ENCODE measurements at regions not wholly inside any gene's neighbourhood (a gene's known extent, or its start where the extent isn't known, plus 50 kb on each side); places are given as distances from the start of the nearest gene placed in this dataset.

- no peak for DNase-seq (ENCODE audit: low read depth, low spot score)
- ATAC-seq, result no peak
- no TSS peak for BruUV-seq (replicated peaks)
- H3K27ac ChIP-seq (ENCODE audit: low read length), result no peak overlapping the region
- intact Hi-C loops (cut with micrococcal nuclease; ENCODE audit: unreplicated experiment) (no loop called here), in situ Hi-C loops (cut with HindIII; ENCODE audit: low pct_unique_long_range_greater_than_20kb, low sequenced_read_pairs) (no loop called here)
- no peak overlapping the region for H3K4me3 ChIP-seq (ENCODE audit: low read depth in 2 of 2, low read length in 2 of 2)
- H3K36me3 ChIP-seq (ENCODE audit: control insufficient read depth, insufficient read depth, low read length), result no peaks in the 10 kb centered on the region
- CTCF ChIA-PET, result no interaction called here
- no peaks in the 10 kb centered on the region for H3K4me1 ChIP-seq (ENCODE audit: control insufficient read depth, insufficient read depth, low read length)
- POLR2A ChIA-PET, result no interaction called here
- H3K27me3 ChIP-seq (ENCODE audit: control insufficient read depth, insufficient read depth, low read length), result no peaks in the 10 kb centered on the region
- TF ChIP-seq REST (IDR thresholded peaks at IDR 0.05; ENCODE audit: insufficient read depth in 1 of 2, low read depth in 2 of 2, low read length in 1 of 2) (no peak), CTCF (IDR thresholded peaks at IDR 0.05) (no peak), SIN3A (IDR thresholded peaks at IDR 0.05; ENCODE audit: borderline replicate concordance, insufficient read depth, low read depth, low read length) (no peak), TCF7L2 (IDR thresholded peaks at IDR 0.05; ENCODE audit: low read depth, low read length) (no peak), POLR2AphosphoS5 (IDR thresholded peaks at IDR 0.05; ENCODE audit: low read depth, low read length) (no peak)
- H3K9me3 ChIP-seq (ENCODE audit: control insufficient read depth, insufficient read depth, low read depth, low read length), result no peaks in the 10 kb centered on the region
Measured at GRCh38 chr18:45505497-45506206, 109.6 kb upstream of the SLC14A2 start.

- H3K36me3 ChIP-seq (ENCODE audit: control insufficient read depth, insufficient read depth, low read length), result no peaks in the 10 kb centered on the region
- H3K9me3 ChIP-seq (ENCODE audit: control insufficient read depth, insufficient read depth, low read depth, low read length), result no peaks in the 10 kb centered on the region
- H3K27ac ChIP-seq (ENCODE audit: low read length), result no peak overlapping the region
- ATAC-seq (no peak), DNase-seq (ENCODE audit: low read depth, low spot score) (no peak)
- intact Hi-C loops (cut with micrococcal nuclease; ENCODE audit: unreplicated experiment) (no loop called here), in situ Hi-C loops (cut with HindIII; ENCODE audit: low pct_unique_long_range_greater_than_20kb, low sequenced_read_pairs) (no loop called here)
- ChIA-PET POLR2A (no interaction called here), CTCF (no interaction called here)
- no peak for TF ChIP-seq POLR2AphosphoS5 (IDR thresholded peaks at IDR 0.05; ENCODE audit: low read depth, low read length)
- no peak for TF ChIP-seq TCF7L2 (IDR thresholded peaks at IDR 0.05; ENCODE audit: low read depth, low read length)
- TF ChIP-seq REST (IDR thresholded peaks at IDR 0.05; ENCODE audit: insufficient read depth in 1 of 2, low read depth in 2 of 2, low read length in 1 of 2), result no peak
- TF ChIP-seq CTCF (IDR thresholded peaks at IDR 0.05), result no peak
- no peak for TF ChIP-seq SIN3A (IDR thresholded peaks at IDR 0.05; ENCODE audit: borderline replicate concordance, insufficient read depth, low read depth, low read length)
- no peak overlapping the region for H3K4me3 ChIP-seq (ENCODE audit: low read depth in 2 of 2, low read length in 2 of 2)
- H3K27me3 ChIP-seq (ENCODE audit: control insufficient read depth, insufficient read depth, low read length), result no peaks in the 10 kb centered on the region
- H3K4me1 ChIP-seq (ENCODE audit: control insufficient read depth, insufficient read depth, low read length), result no peaks in the 10 kb centered on the region
- BruUV-seq (replicated peaks), result no TSS peak
Measured at GRCh38 chr18:45506951-45507350, 108.3 kb upstream of the SLC14A2 start.

Data from Panc1 (cell line).